ENCODE measurements at regions not wholly inside any gene's neighbourhood (a gene's known extent, or its start where the extent isn't known, plus 50 kb on each side); places are given as distances from the start of the nearest gene placed in this dataset.

DNA sequence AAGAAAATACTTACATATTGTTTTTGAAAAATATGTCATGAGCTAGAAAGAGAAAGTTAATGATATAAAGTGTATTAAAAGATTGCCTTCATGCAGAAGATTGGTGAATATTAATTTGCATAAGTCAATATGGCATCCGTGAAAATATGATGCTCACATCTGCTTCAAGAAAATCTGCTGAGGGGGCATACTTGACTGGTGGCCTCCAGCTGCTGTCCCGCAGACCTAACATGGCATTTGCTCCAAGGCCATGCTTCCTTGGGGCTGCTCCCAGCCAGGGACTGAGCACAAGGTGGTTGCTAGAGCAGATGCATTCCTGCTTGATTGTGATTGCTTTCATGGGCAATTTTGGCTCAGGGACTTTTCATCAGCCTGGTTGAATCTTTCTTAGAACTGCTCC is 133.8 kb downstream of the TTC6 start:
- 94% methylated on average over 2 of the region's 2 CpGs for WGBS (ENCODE audit: low lambda C conversion rate)
- intact Hi-C loops (cut with micrococcal nuclease; ENCODE audit: unreplicated experiment), result no loop called here

DNA sequence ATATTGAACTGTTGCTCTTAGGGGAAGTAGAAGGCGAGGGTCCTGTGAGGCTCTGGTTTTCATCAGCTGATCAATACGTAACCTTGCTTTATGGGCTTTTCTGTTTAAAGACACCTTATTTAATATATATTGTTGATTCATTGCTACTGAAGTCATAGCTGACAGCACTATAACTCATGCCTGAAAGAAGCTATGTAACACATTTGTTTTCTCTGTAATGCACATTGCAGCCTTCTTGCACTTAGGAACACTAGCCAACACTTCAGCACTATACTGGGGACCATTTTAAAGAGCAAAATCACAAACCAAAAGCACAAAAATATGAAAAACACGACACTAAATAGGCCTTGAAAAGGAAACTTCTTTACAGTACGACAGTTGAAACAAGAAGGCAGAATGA is 135.7 kb downstream of the TTC6 start:
- Histone ChIP-seq H3K27ac (ENCODE audit: extremely low read length, insufficient read depth, low read length) (no peak overlapping the region), H3K4me2 (ENCODE audit: low read depth, low read length) (no peak overlapping the region), H4K20me1 (ENCODE audit: insufficient read depth, low read length) (no peaks in the 10 kb centered on the region), H3K27me3 (ENCODE audit: control insufficient read depth in 1 of 2, insufficient read depth in 2 of 2, low read length in 2 of 2) (no peaks in the 10 kb centered on the region; a peak in 1 of 5 replicates), H3K4me1 (ENCODE audit: insufficient read depth, low read length) (no peaks in the 10 kb centered on the region), H3K9me3 (ENCODE audit: low read length) (no peaks in the 10 kb centered on the region), H3K9ac (ENCODE audit: insufficient read depth, low read depth, low read length) (no peak overlapping the region), H3K79me2 (ENCODE audit: insufficient read depth, low read length) (no peaks in the 10 kb centered on the region), H2AFZ (ENCODE audit: low read length) (no peak overlapping the region), H3K4me3 (replicated peaks in 1 of 3; ENCODE audit: insufficient read depth in 1 of 3, low read depth in 2 of 3, low read length in 3 of 3) (no peak overlapping the region), H3K36me3 (replicated peaks in 1 of 2; ENCODE audit: control insufficient read depth in 1 of 2, insufficient read depth in 2 of 2, low read length in 2 of 2) (no peaks in the 10 kb centered on the region)
- WGBS (ENCODE audit: low lambda C conversion rate), result 68% methylated on average over 4 of the region's 4 CpGs
- in situ Hi-C loops (cut with HindIII; ENCODE audit: extremely low pct_ligation_motif_present, low pct_unique_long_range_greater_than_20kb), result no loop called here
- intact Hi-C loops (cut with micrococcal nuclease; ENCODE audit: unreplicated experiment), result no loop called here
- no TSS peak for BruUV-seq (replicated peaks)
- CTCF ChIA-PET (ENCODE audit: low intra/inter-chr PET ratio, low total read pairs), result no interaction called here
- POLR2A ChIA-PET, result no interaction called here
- DNase-seq (ENCODE audit: low spot score) (no peak), ATAC-seq (no peak), FAIRE-seq (no peak)
- no peak for TF ChIP-seq PHB2 (IDR thresholded peaks at IDR 0.05; ENCODE audit: partially characterized antibody)
- TF ChIP-seq WIZ (CRISPR knock-in tag; IDR thresholded peaks at IDR 0.05), result no peak
- TF ChIP-seq NPAS2 (CRISPR knock-in tag; IDR thresholded peaks at IDR 0.05; ENCODE audit: borderline replicate concordance), result no peak
- TF ChIP-seq, protein P1, sequence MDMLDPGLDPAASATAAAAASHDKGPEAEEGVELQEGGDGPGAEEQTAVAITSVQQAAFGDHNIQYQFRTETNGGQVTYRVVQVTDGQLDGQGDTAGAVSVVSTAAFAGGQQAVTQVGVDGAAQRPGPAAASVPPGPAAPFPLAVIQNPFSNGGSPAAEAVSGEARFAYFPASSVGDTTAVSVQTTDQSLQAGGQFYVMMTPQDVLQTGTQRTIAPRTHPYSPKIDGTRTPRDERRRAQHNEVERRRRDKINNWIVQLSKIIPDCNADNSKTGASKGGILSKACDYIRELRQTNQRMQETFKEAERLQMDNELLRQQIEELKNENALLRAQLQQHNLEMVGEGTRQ (IDR thresholded peaks at IDR 0.05; ENCODE audit: low read depth, low read length), result no peak
- TF ChIP-seq, protein P1 (CRISPR knock-in tag; IDR thresholded peaks at IDR 0.05; ENCODE audit: borderline replicate concordance), result no peak
- TF ChIP-seq GPN1 (CRISPR knock-in tag; IDR thresholded peaks at IDR 0.05; ENCODE audit: borderline replicate concordance), result no peak
- no peak for TF ChIP-seq KDM2A (CRISPR knock-in tag; IDR thresholded peaks at IDR 0.05; ENCODE audit: borderline replicate concordance, low read depth)

More for the DNA sequence above, 133.8 kb downstream of the TTC6 start:
- ChIA-PET CTCF (ENCODE audit: low intra/inter-chr PET ratio, low total read pairs) (no interaction called here), POLR2A (no interaction called here)
- Histone ChIP-seq H4K20me1 (ENCODE audit: insufficient read depth, low read length) (no peaks in the 10 kb centered on the region), H3K27me3 (ENCODE audit: control insufficient read depth in 1 of 2, insufficient read depth in 2 of 2, low read length in 2 of 2) (no peaks in the 10 kb centered on the region; a peak in 1 of 5 replicates), H3K4me1 (ENCODE audit: insufficient read depth, low read length) (no peaks in the 10 kb centered on the region), H3K27ac (ENCODE audit: extremely low read length, insufficient read depth, low read length) (no peak overlapping the region), H3K9ac (ENCODE audit: insufficient read depth, low read depth, low read length) (no peak overlapping the region), H2AFZ (ENCODE audit: low read length) (no peak overlapping the region), H3K79me2 (ENCODE audit: insufficient read depth, low read length) (no peaks in the 10 kb centered on the region), H3K4me2 (ENCODE audit: low read depth, low read length) (no peak overlapping the region), H3K36me3 (replicated peaks in 1 of 2; ENCODE audit: control insufficient read depth in 1 of 2, insufficient read depth in 2 of 2, low read length in 2 of 2) (no peaks in the 10 kb centered on the region), H3K4me3 (replicated peaks in 1 of 3; ENCODE audit: insufficient read depth in 1 of 3, low read depth in 2 of 3, low read length in 3 of 3) (no peak overlapping the region), H3K9me3 (ENCODE audit: low read length) (no peaks in the 10 kb centered on the region)
- TF ChIP-seq MAFK (conservative IDR thresholded peaks at IDR 0.05 in 1 of 2, IDR thresholded peaks at IDR 0.05 in 1 of 2; ENCODE audit: low read length in 2 of 2) (peak; percentile 47 to 58; a peak in 3 of 4 replicates), POGZ (CRISPR knock-in tag; IDR thresholded peaks at IDR 0.05) (no peak), PCBP1 (IDR thresholded peaks at IDR 0.05; ENCODE audit: borderline replicate concordance, low read depth, low read length) (no peak), SPEN (CRISPR knock-in tag; IDR thresholded peaks at IDR 0.05; ENCODE audit: low read depth) (no peak)
- ATAC-seq (no peak), FAIRE-seq (no peak), DNase-seq (ENCODE audit: low spot score) (no peak)
- in situ Hi-C loops (cut with HindIII; ENCODE audit: extremely low pct_ligation_motif_present, low pct_unique_long_range_greater_than_20kb), result no loop called here
- BruUV-seq (replicated peaks), result no TSS peak
